ENCODE measurements at regions not wholly inside any gene's neighbourhood (a gene's known extent, or its start where the extent isn't known, plus 50 kb on each side); places are given as distances from the start of the nearest gene placed in this dataset.

GRCh38 chr6:24995270-24995669 is 59.5 kb upstream of the RIPOR2 start:
- TF ChIP-seq CTCF (conservative IDR thresholded peaks at IDR 0.05; ENCODE audit: low read length) = no peak
- H3K4me3 ChIP-seq (ENCODE audit: low read length) = no peak overlapping the region
- no peak for DNase-seq (ENCODE audit: low read depth)

DNA sequence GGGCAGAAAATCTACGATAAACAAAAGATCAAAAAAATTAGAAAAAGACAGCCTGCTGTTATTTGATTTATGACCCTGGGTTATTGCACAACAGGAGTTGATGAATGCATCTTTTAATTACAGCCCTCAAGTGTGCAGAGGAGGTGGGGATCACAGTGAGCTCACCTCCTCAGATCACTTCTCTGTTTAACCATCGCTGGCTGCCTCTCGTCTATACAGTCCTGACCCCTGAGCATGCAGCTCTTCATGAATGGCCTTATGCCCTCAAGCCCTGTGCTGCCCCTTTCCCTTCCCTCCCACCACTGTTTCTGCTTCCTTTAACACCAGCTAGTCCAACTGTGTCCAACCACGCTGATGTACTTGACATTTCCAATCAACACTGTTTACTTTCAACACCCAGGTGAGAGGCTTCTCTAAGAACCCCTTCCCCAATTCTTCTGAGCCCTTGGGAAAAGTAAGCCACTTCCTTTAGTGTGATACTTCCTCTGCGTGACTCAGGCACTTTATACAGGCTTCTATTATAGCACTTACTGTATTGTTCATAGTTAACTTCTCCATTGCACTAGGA is 60.6 kb upstream of the RIPOR2 start:
- H3K4me3 ChIP-seq (ENCODE audit: low read length) = no peak overlapping the region
- no peak for DNase-seq (ENCODE audit: low read depth)
- no peak for TF ChIP-seq CTCF (conservative IDR thresholded peaks at IDR 0.05; ENCODE audit: low read length)

- DNase-seq (ENCODE audit: low read depth) = no peak
- no peak overlapping the region for H3K4me3 ChIP-seq (ENCODE audit: low read length)
- no peak for TF ChIP-seq CTCF (conservative IDR thresholded peaks at IDR 0.05; ENCODE audit: low read length)
Measured at GRCh38 chr6:24997231-24997630, 61.5 kb upstream of the RIPOR2 start.

GRCh38 chr6:24997905-24998304 is 62.1 kb upstream of the RIPOR2 start:
- no peak for DNase-seq (ENCODE audit: low read depth)
- no peak overlapping the region for H3K4me3 ChIP-seq (ENCODE audit: low read length)
- no peak for TF ChIP-seq CTCF (conservative IDR thresholded peaks at IDR 0.05; ENCODE audit: low read length)

- TF ChIP-seq CTCF (conservative IDR thresholded peaks at IDR 0.05; ENCODE audit: low read length) = no peak
- H3K4me3 ChIP-seq (ENCODE audit: low read length) = no peak overlapping the region
- DNase-seq (ENCODE audit: low read depth) = peak; percentile 31
Measured at GRCh38 chr6:25002326-25003091, 66.7 kb upstream of the RIPOR2 start.

GRCh38 chr6:25004357-25004756 is 68.6 kb upstream of the RIPOR2 start:
- TF ChIP-seq CTCF (conservative IDR thresholded peaks at IDR 0.05; ENCODE audit: low read length) = no peak
- DNase-seq (ENCODE audit: low read depth) = no peak
- H3K4me3 ChIP-seq (ENCODE audit: low read length) = no peak overlapping the region

DNA sequence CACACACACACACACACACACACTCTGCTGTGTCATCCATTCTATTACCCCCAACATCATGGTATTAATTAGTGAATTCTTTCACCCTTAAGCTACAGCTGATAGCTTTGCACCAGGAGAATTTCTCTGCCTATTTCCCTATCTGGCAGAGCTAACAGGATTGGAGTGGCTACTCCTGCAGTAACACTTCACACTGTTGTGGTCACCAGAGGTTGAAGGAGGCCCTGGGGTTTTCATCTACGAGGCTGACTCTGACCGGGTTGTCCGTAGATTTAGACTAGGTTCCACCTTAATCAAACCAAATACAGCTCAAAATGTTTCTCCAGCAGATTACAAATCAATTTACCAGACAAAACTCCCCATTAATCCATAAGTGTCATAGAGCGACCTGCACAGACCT is 69.2 kb upstream of the RIPOR2 start:
- TF ChIP-seq CTCF (conservative IDR thresholded peaks at IDR 0.05; ENCODE audit: low read length) = no peak
- DNase-seq (ENCODE audit: low read depth) = no peak

More for the DNA sequence above, 69.2 kb upstream of the RIPOR2 start:
- no peak overlapping the region for H3K4me3 ChIP-seq (ENCODE audit: low read length)

Data from AG10803 (cell line).